ENCODE measurements at regions not wholly inside any gene's neighbourhood (a gene's known extent, or its start where the extent isn't known, plus 50 kb on each side); places are given as distances from the start of the nearest gene placed in this dataset.

DNA sequence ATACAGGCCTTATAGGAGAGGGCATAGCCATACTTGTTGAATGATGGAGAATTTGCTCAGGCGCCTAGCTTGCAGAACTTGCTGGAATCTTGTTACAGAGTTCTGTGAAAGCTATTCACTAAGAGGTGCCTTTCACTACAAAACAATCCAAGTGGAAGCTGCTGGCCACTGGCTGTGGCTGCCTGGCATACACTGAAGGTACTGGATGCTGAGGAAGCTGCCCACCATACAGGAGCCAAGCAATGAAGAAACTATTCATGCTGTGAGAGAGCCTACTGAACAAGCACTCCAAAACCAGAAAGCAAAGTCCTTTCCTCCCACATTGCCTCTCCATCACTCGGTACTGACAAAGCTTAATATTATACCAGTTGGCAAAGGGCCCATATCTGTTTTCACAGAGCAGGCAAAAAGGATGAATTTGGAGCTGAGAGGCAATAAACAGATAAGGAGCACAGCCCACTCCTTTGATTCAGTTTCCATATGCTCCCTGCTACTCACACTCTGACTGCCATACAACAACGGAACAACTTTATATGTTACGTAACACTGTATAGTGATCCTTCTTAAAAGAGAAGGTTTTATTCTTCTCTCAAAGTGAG lies 192.6 kb upstream of the ALCAM start:
- no peaks in the 10 kb centered on the region for H3K36me3 ChIP-seq (replicated peaks in 1 of 2; ENCODE audit: control insufficient read depth in 2 of 2, insufficient read depth in 2 of 2, low read length in 2 of 2)
- no peak overlapping the region for H2BK15ac ChIP-seq (ENCODE audit: low read length)
- H3K4me2 ChIP-seq (ENCODE audit: insufficient read depth, low read length, poor library complexity, severe bottlenecking), result no peak overlapping the region
- H3K79me1 ChIP-seq (ENCODE audit: low read depth, low read length), result no peaks in the 10 kb centered on the region
- H2AFZ ChIP-seq (ENCODE audit: low read length), result no peak overlapping the region
- H3K14ac ChIP-seq (ENCODE audit: low read length), result no peak overlapping the region
- no peak overlapping the region for H2BK5ac ChIP-seq (ENCODE audit: low read length)
- H3K9me3 ChIP-seq (replicated peaks in 1 of 2; ENCODE audit: control insufficient read depth in 2 of 2, insufficient read depth in 1 of 2, low read depth in 1 of 2, low read length in 2 of 2), result no peaks in the 10 kb centered on the region
- H2BK12ac ChIP-seq (ENCODE audit: low read length), result no peak overlapping the region
- H3K9ac ChIP-seq (ENCODE audit: low read depth, low read length, poor library complexity), result no peak overlapping the region
- peaks cover 0 to 1% of the 10 kb centered on the region in 2 donors for H3K4me1 ChIP-seq (ENCODE audit: control insufficient read depth in 2 of 2, insufficient read depth in 1 of 2, low read depth in 1 of 2, low read length in 2 of 2)
- no peaks in the 10 kb centered on the region for H3K27me3 ChIP-seq (ENCODE audit: control insufficient read depth in 3 of 3, insufficient read depth in 3 of 3, low read depth in 1 of 3, low read length in 3 of 3)
- H2BK120ac ChIP-seq (ENCODE audit: low read depth, low read length), result no peak overlapping the region
- no peak overlapping the region for H4K8ac ChIP-seq (ENCODE audit: low read depth, low read length)
- no peak overlapping the region for H3K4me3 ChIP-seq (ENCODE audit: low read length in 2 of 2)
- H2AK5ac ChIP-seq (ENCODE audit: low read depth, low read length), result no peak overlapping the region
- DNase-seq (ENCODE audit: low spot score), result no peak
- H3K23ac ChIP-seq (ENCODE audit: low read depth, low read length, poor library complexity), result no peak overlapping the region
- H3K18ac ChIP-seq (ENCODE audit: low read length), result no peak overlapping the region
- H4K91ac ChIP-seq (ENCODE audit: low read depth, low read length, poor library complexity), result no peak overlapping the region
- H3K4ac ChIP-seq (ENCODE audit: low read length), result no peak overlapping the region
- no peak overlapping the region for H3K27ac ChIP-seq (replicated peaks; ENCODE audit: low read length)
- WGBS, 2 donors (ENCODE audit: extremely low coverage in 2 of 2, insufficient read length in 2 of 2, insufficient replicate concordance in 1 of 2), result no CpG with 5 or more reads among the region's 4 CpGs

DNA sequence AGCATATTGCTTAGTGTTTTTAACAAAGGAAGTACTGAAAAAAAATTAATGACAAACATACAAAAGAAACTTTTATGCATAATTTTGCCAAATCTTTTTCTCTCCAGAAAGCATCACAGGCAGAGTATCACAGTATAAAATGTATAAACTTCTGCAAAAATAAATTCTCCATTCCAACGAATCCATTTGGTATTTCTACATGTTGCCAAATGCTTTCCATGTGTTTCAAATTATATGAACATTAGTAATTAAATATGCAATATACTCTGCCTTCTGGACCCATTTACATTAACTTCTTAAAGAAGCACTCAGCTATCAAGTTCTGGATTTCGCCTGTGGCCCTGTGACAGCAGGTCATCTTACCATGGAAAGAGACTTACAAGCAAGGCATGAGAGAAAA lies 189.1 kb upstream of the ALCAM start:
- no peaks in the 10 kb centered on the region for H3K9me3 ChIP-seq (replicated peaks in 1 of 2; ENCODE audit: control insufficient read depth in 2 of 2, insufficient read depth in 1 of 2, low read depth in 1 of 2, low read length in 2 of 2)
- no peak overlapping the region for H3K23ac ChIP-seq (ENCODE audit: low read depth, low read length, poor library complexity)
- H4K91ac ChIP-seq (ENCODE audit: low read depth, low read length, poor library complexity), result no peak overlapping the region
- no peak overlapping the region for H3K18ac ChIP-seq (ENCODE audit: low read length)
- H3K4me2 ChIP-seq (ENCODE audit: insufficient read depth, low read length, poor library complexity, severe bottlenecking), result no peak overlapping the region
- no peaks in the 10 kb centered on the region for H3K36me3 ChIP-seq (replicated peaks in 1 of 2; ENCODE audit: control insufficient read depth in 2 of 2, insufficient read depth in 2 of 2, low read length in 2 of 2)
- no peak for DNase-seq (ENCODE audit: low spot score)
- no peaks in the 10 kb centered on the region for H3K27me3 ChIP-seq (ENCODE audit: control insufficient read depth in 3 of 3, insufficient read depth in 3 of 3, low read depth in 1 of 3, low read length in 3 of 3)
- H4K8ac ChIP-seq (ENCODE audit: low read depth, low read length), result no peak overlapping the region
- WGBS, 2 donors (ENCODE audit: extremely low coverage in 2 of 2, insufficient read length in 2 of 2, insufficient replicate concordance in 1 of 2), result no CpG with 5 or more reads among the region's 2 CpGs
- H3K4me1 ChIP-seq (ENCODE audit: control insufficient read depth in 2 of 2, insufficient read depth in 1 of 2, low read depth in 1 of 2, low read length in 2 of 2), result peaks cover 0 to 1% of the 10 kb centered on the region in 2 donors
- H3K14ac ChIP-seq (ENCODE audit: low read length), result no peak overlapping the region
- no peaks in the 10 kb centered on the region for H3K79me1 ChIP-seq (ENCODE audit: low read depth, low read length)
- H2BK12ac ChIP-seq (ENCODE audit: low read length), result no peak overlapping the region
- H3K27ac ChIP-seq (replicated peaks; ENCODE audit: low read length), result no peak overlapping the region
- no peak overlapping the region for H2BK120ac ChIP-seq (ENCODE audit: low read depth, low read length)
- H2BK5ac ChIP-seq (ENCODE audit: low read length), result no peak overlapping the region
- no peak overlapping the region for H3K9ac ChIP-seq (ENCODE audit: low read depth, low read length, poor library complexity)
- H3K4ac ChIP-seq (ENCODE audit: low read length), result no peak overlapping the region
- H2AFZ ChIP-seq (ENCODE audit: low read length), result no peak overlapping the region
- no peak overlapping the region for H2AK5ac ChIP-seq (ENCODE audit: low read depth, low read length)
- H3K4me3 ChIP-seq (ENCODE audit: low read length in 2 of 2), result no peak overlapping the region
- no peak overlapping the region for H2BK15ac ChIP-seq (ENCODE audit: low read length)

DNA sequence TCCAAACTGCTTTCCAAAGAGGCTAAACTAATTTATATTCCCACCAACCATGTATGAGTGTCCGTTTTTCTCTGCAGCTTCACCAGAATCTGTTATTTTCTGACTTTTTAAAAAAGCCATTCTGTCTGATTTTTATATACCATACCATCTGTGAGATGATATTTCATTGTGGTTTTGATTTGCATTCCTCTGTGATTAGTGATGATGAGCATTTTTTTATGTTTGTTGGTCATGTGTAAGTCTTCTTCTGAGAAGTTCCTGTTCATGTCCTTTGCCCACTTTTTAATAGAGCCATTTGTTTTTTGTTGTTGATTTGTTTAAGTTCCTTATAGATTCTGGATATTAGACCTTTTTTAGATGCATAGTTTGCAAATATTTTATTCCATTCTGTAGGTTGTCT lies 179.4 kb upstream of the ALCAM start:
- Histone ChIP-seq H2AK5ac (ENCODE audit: low read depth, low read length) (no peak overlapping the region), H3K4me2 (ENCODE audit: insufficient read depth, low read length, poor library complexity, severe bottlenecking) (no peak overlapping the region), H3K27ac (replicated peaks; ENCODE audit: low read length) (no peak overlapping the region), H2AFZ (ENCODE audit: low read length) (no peak overlapping the region), H3K18ac (ENCODE audit: low read length) (no peak overlapping the region), H2BK15ac (ENCODE audit: low read length) (no peak overlapping the region), H4K8ac (ENCODE audit: low read depth, low read length) (no peak overlapping the region), H3K79me1 (ENCODE audit: low read depth, low read length) (no peaks in the 10 kb centered on the region), H3K9ac (ENCODE audit: low read depth, low read length, poor library complexity) (no peak overlapping the region), H3K4me1 (ENCODE audit: control insufficient read depth in 2 of 2, insufficient read depth in 1 of 2, low read depth in 1 of 2, low read length in 2 of 2) (no peaks in the 10 kb centered on the region), H3K36me3 (replicated peaks in 1 of 2; ENCODE audit: control insufficient read depth in 2 of 2, insufficient read depth in 2 of 2, low read length in 2 of 2) (no peaks in the 10 kb centered on the region), H3K23ac (ENCODE audit: low read depth, low read length, poor library complexity) (no peak overlapping the region), H2BK12ac (ENCODE audit: low read length) (no peak overlapping the region), H3K4ac (ENCODE audit: low read length) (no peak overlapping the region), H2BK5ac (ENCODE audit: low read length) (no peak overlapping the region), H3K27me3 (ENCODE audit: control insufficient read depth in 3 of 3, insufficient read depth in 3 of 3, low read depth in 1 of 3, low read length in 3 of 3) (no peaks in the 10 kb centered on the region), H3K4me3 (ENCODE audit: low read length in 2 of 2) (no peak overlapping the region), H3K14ac (ENCODE audit: low read length) (no peak overlapping the region), H2BK120ac (ENCODE audit: low read depth, low read length) (no peak overlapping the region), H4K91ac (ENCODE audit: low read depth, low read length, poor library complexity) (no peak overlapping the region), H3K9me3 (replicated peaks in 1 of 2; ENCODE audit: control insufficient read depth in 2 of 2, insufficient read depth in 1 of 2, low read depth in 1 of 2, low read length in 2 of 2) (peaks cover 0 to 10% of the 10 kb centered on the region in 2 donors)
- DNase-seq (ENCODE audit: low spot score), result no peak
- WGBS, 2 donors (ENCODE audit: extremely low coverage in 2 of 2, insufficient read length in 2 of 2, insufficient replicate concordance in 1 of 2), result no CpG with 5 or more reads among the region's 1 CpG

DNA sequence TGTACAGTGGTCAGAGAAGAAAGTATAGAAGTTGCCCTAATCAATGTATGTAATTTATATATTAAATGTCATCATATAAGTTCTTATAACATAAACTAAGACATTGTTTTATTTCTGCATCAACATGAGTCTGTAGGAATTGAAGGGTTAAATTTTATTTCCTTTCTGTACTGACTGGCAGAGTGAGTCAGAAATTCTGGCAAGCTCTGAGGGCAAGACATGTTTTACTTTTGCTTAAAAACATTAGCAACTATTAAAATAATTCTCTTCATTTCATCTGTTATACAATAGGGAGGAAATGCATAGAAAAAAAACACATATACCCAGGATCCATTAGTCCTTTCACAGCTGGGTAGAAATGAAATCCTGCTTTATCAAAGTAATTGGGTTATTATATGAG lies 171.4 kb upstream of the ALCAM start:
- Histone ChIP-seq H3K18ac (ENCODE audit: low read length) (no peak overlapping the region), H3K4me2 (ENCODE audit: insufficient read depth, low read length, poor library complexity, severe bottlenecking) (no peak overlapping the region), H2BK15ac (ENCODE audit: low read length) (no peak overlapping the region), H3K27ac (replicated peaks; ENCODE audit: low read length) (no peak overlapping the region), H3K79me1 (ENCODE audit: low read depth, low read length) (no peaks in the 10 kb centered on the region), H4K8ac (ENCODE audit: low read depth, low read length) (no peak overlapping the region), H3K14ac (ENCODE audit: low read length) (no peak overlapping the region), H2BK12ac (ENCODE audit: low read length) (no peak overlapping the region), H2BK5ac (ENCODE audit: low read length) (no peak overlapping the region), H3K36me3 (replicated peaks in 1 of 2; ENCODE audit: control insufficient read depth in 2 of 2, insufficient read depth in 2 of 2, low read length in 2 of 2) (no peaks in the 10 kb centered on the region), H3K4me3 (ENCODE audit: low read length in 2 of 2) (no peak overlapping the region), H3K23ac (ENCODE audit: low read depth, low read length, poor library complexity) (no peak overlapping the region), H2AFZ (ENCODE audit: low read length) (no peak overlapping the region), H3K27me3 (ENCODE audit: control insufficient read depth in 3 of 3, insufficient read depth in 3 of 3, low read depth in 1 of 3, low read length in 3 of 3) (no peaks in the 10 kb centered on the region), H4K91ac (ENCODE audit: low read depth, low read length, poor library complexity) (no peak overlapping the region), H2AK5ac (ENCODE audit: low read depth, low read length) (no peak overlapping the region), H3K9me3 (replicated peaks in 1 of 2; ENCODE audit: control insufficient read depth in 2 of 2, insufficient read depth in 1 of 2, low read depth in 1 of 2, low read length in 2 of 2) (no peaks in the 10 kb centered on the region), H2BK120ac (ENCODE audit: low read depth, low read length) (no peak overlapping the region), H3K4me1 (ENCODE audit: control insufficient read depth in 2 of 2, insufficient read depth in 1 of 2, low read depth in 1 of 2, low read length in 2 of 2) (no peaks in the 10 kb centered on the region), H3K9ac (ENCODE audit: low read depth, low read length, poor library complexity) (no peak overlapping the region), H3K4ac (ENCODE audit: low read length) (no peak overlapping the region)
- DNase-seq (ENCODE audit: low spot score), result no peak
